Loucy (cell line): ENCODE measurements at regions not wholly inside any gene's neighbourhood (a gene's known extent, or its start where the extent isn't known, plus 50 kb on each side); places are given as distances from the start of the nearest gene placed in this dataset.

ENCODE experiments used
- CTCF ChIP-seq: fragments of 200-600 bp; sonication (generic); conservative IDR thresholded peaks from 2 replicates; pipeline ENCODE4 v1.5.1; 2014; ENCODE audit warnings: mild to moderate bottlenecking, antibody characterized with exemption, low read length
- EZH2phosphoT487 ChIP-seq: fragments of 200-600 bp; IDR thresholded peaks from 2 replicates; pipeline ENCODE4 v1.6.1; 2018; ENCODE audit warnings: antibody characterized with exemption, mild to moderate bottlenecking, moderate library complexity, borderline replicate concordance

DNA sequence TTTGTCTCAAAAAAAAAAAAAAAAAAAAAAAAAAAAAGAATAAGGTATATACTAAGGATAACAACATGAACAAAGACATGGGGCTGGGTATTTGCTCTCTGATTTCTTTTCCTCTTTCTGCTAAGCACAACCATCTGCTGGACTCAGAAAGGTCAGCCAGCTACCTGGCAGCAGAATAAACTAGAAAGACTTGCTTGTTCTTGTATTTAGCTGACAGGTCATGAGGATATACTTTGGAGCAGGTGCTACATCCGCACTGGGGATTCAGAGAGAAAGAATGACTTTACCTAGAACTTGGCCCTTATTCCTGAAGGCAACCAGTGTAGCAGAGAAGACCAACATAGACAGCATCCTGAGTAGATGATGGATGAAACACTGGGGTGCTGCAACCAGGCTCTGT lies 550.5 kb downstream of the NTRK3 start:
- TF ChIP-seq CTCF (no peak), EZH2phosphoT487 (no peak)
